ENCODE measurements at regions not wholly inside any gene's neighbourhood (a gene's known extent, or its start where the extent isn't known, plus 50 kb on each side); places are given as distances from the start of the nearest gene placed in this dataset.

GRCh38 chr13:47114030-47114429 lies 217.2 kb upstream of the HTR2A start:
- ChIA-PET POLR2A (interaction anchor here (0.6 kb wide), 1 partner anchor 184 kb away, joined by 3 read pairs; no protein-coding TSS in a partner anchor), CTCF (interaction anchor here (0.7 kb wide), 1 partner anchor 862 kb away, joined by 5 read pairs; no protein-coding TSS in a partner anchor)
- H3K4me3 ChIP-seq (ENCODE audit: low read depth, low read length): no peak overlapping the region
- peak; percentile 70 for DNase-seq (ENCODE audit: low read depth, low spot score)
- TF ChIP-seq CTCF (IDR thresholded peaks at IDR 0.05; ENCODE audit: insufficient read depth, low read length, missing control alignments): no peak

GRCh38 chr13:47112903-47113299 lies 216.0 kb upstream of the HTR2A start:
- ChIA-PET POLR2A (interaction anchor here (0.7 kb wide), 1 partner anchor 150 kb away, joined by 3 read pairs; no protein-coding TSS in a partner anchor), CTCF (no interaction called here)
- no peak for TF ChIP-seq CTCF (IDR thresholded peaks at IDR 0.05; ENCODE audit: insufficient read depth, low read length, missing control alignments)
- no peak overlapping the region for H3K4me3 ChIP-seq (ENCODE audit: low read depth, low read length)
- no peak for DNase-seq (ENCODE audit: low read depth, low spot score)

- ChIA-PET CTCF (no interaction called here), POLR2A (interaction anchor here (0.7 kb wide), 1 partner anchor 151 kb away, joined by 3 read pairs; no protein-coding TSS in a partner anchor)
- H3K4me3 ChIP-seq (ENCODE audit: low read depth, low read length): no peak overlapping the region
- DNase-seq (ENCODE audit: low read depth, low spot score): no peak
- TF ChIP-seq CTCF (IDR thresholded peaks at IDR 0.05; ENCODE audit: insufficient read depth, low read length, missing control alignments): no peak
Observed at GRCh38 chr13:47112205-47112902, 215.5 kb upstream of the HTR2A start.

- no peak for TF ChIP-seq CTCF (IDR thresholded peaks at IDR 0.05; ENCODE audit: insufficient read depth, low read length, missing control alignments)
- CTCF ChIA-PET: no interaction called here
- DNase-seq (ENCODE audit: low read depth, low spot score): no peak
- H3K4me3 ChIP-seq (ENCODE audit: low read depth, low read length): no peak overlapping the region
- POLR2A ChIA-PET: no interaction called here
Observed at GRCh38 chr13:47111499-47111898, 214.6 kb upstream of the HTR2A start.

GRCh38 chr13:47110833-47111240 lies 214.0 kb upstream of the HTR2A start:
- H3K4me3 ChIP-seq (ENCODE audit: low read depth, low read length): no peak overlapping the region
- POLR2A ChIA-PET: no interaction called here
- no peak for TF ChIP-seq CTCF (IDR thresholded peaks at IDR 0.05; ENCODE audit: insufficient read depth, low read length, missing control alignments)
- CTCF ChIA-PET: no interaction called here
- DNase-seq (ENCODE audit: low read depth, low spot score): no peak

- no peak for TF ChIP-seq CTCF (IDR thresholded peaks at IDR 0.05; ENCODE audit: insufficient read depth, low read length, missing control alignments)
- H3K4me3 ChIP-seq (ENCODE audit: low read depth, low read length): no peak overlapping the region
- ChIA-PET POLR2A (no interaction called here), CTCF (no interaction called here)
- no peak for DNase-seq (ENCODE audit: low read depth, low spot score)
Observed at GRCh38 chr13:47110141-47110540, 213.3 kb upstream of the HTR2A start.

Measured in AG04449 (cell line).